ENCODE measurements at regions not wholly inside any gene's neighbourhood (a gene's known extent, or its start where the extent isn't known, plus 50 kb on each side); places are given as distances from the start of the nearest gene placed in this dataset.
"Not testable (repeated sequence)": the region's sequence is repeated elsewhere in the genome, so short reads cannot be mapped to it uniquely, and the experiment has no call there.

GRCh38 chr1:245000872-245001188, 136.5 kb upstream of the HNRNPU start:
- peaks cover 7% of the 10 kb centered on the region for H3K36me3 Mint-ChIP-seq (ENCODE audit: insufficient read depth)

GRCh38 chr1:244999644-245000043, 135.3 kb upstream of the HNRNPU start:
- not testable (repeated sequence) for DNase-seq (ENCODE audit: low spot score, unreplicated experiment); H3K4me3 Mint-ChIP-seq (ENCODE audit: low read depth); H3K27me3 Mint-ChIP-seq; H3K27ac Mint-ChIP-seq; H3K4me1 Mint-ChIP-seq (ENCODE audit: low read depth); H3K9me3 Mint-ChIP-seq (ENCODE audit: low read depth)
- H3K36me3 Mint-ChIP-seq (ENCODE audit: insufficient read depth): peaks cover 12% of the 10 kb centered on the region

More at GRCh38 chr1:245000872-245001188, 136.5 kb upstream of the HNRNPU start:
- TF ChIP-seq CTCF (IDR thresholded peaks at IDR 0.05; ENCODE audit: unreplicated experiment): no peak
- H3K27ac Mint-ChIP-seq: no peak overlapping the region
- H3K9me3 Mint-ChIP-seq (ENCODE audit: low read depth): no peaks in the 10 kb centered on the region
- H3K27me3 Mint-ChIP-seq: no peaks in the 10 kb centered on the region
- H3K4me3 Mint-ChIP-seq (ENCODE audit: low read depth): no peak overlapping the region
- DNase-seq (ENCODE audit: low spot score, unreplicated experiment): no peak
- H3K4me1 Mint-ChIP-seq (ENCODE audit: low read depth): peaks cover 3% of the 10 kb centered on the region

GRCh38 chr1:244998717-244999346, 134.5 kb upstream of the HNRNPU start:
- H3K27me3 Mint-ChIP-seq: no peaks in the 10 kb centered on the region
- TF ChIP-seq CTCF (IDR thresholded peaks at IDR 0.05; ENCODE audit: unreplicated experiment): no peak
- H3K4me3 Mint-ChIP-seq (ENCODE audit: low read depth): no peak overlapping the region
- no peak for DNase-seq (ENCODE audit: low spot score, unreplicated experiment)
- H3K36me3 Mint-ChIP-seq (ENCODE audit: insufficient read depth): peaks cover 12% of the 10 kb centered on the region
- peaks cover 3% of the 10 kb centered on the region for H3K4me1 Mint-ChIP-seq (ENCODE audit: low read depth)
- H3K27ac Mint-ChIP-seq: no peak overlapping the region
- H3K9me3 Mint-ChIP-seq (ENCODE audit: low read depth): no peaks in the 10 kb centered on the region

- Mint-ChIP-seq H3K36me3 (ENCODE audit: insufficient read depth) (peaks cover 14% of the 10 kb centered on the region), H3K4me1 (ENCODE audit: low read depth) (no peaks in the 10 kb centered on the region), H3K4me3 (ENCODE audit: low read depth) (no peak overlapping the region), H3K9me3 (ENCODE audit: low read depth) (no peaks in the 10 kb centered on the region), H3K27me3 (no peaks in the 10 kb centered on the region), H3K27ac (no peak overlapping the region)
- no peak for DNase-seq (ENCODE audit: low spot score, unreplicated experiment)
- no peak for TF ChIP-seq CTCF (IDR thresholded peaks at IDR 0.05; ENCODE audit: unreplicated experiment)
Measured at GRCh38 chr1:244995602-244996400, 131.5 kb upstream of the HNRNPU start.

DNA sequence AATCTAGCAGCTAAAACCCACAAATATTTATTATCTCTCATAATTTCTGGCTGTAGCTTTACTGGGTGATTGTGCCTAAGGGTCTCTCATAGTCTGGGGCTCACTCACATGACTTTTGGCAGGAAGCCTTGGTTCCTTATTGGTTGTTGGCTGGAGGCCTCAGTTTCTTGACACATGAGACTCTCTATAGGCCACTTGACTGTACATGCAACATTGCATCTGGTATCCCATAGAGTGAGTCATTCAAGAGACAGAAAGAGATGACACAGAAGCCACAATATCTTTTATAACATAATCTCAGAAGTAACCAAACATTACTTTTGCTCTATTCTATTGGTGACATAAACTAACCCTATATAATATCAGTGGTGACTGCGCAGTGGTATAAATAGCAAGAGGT, 128.5 kb upstream of the HNRNPU start:
- Mint-ChIP-seq H3K9me3 (ENCODE audit: low read depth) (no peaks in the 10 kb centered on the region), H3K27me3 (no peaks in the 10 kb centered on the region), H3K36me3 (ENCODE audit: insufficient read depth) (peaks cover 19% of the 10 kb centered on the region), H3K27ac (no peak overlapping the region), H3K4me1 (ENCODE audit: low read depth) (no peaks in the 10 kb centered on the region), H3K4me3 (ENCODE audit: low read depth) (no peak overlapping the region)
- DNase-seq (ENCODE audit: low spot score, unreplicated experiment): no peak
- TF ChIP-seq CTCF (IDR thresholded peaks at IDR 0.05; ENCODE audit: unreplicated experiment): no peak

GRCh38 chr1:244989813-244990212, 125.5 kb upstream of the HNRNPU start:
- no peaks in the 10 kb centered on the region for H3K27me3 Mint-ChIP-seq
- H3K4me3 Mint-ChIP-seq (ENCODE audit: low read depth): no peak overlapping the region
- peaks cover 8% of the 10 kb centered on the region for H3K36me3 Mint-ChIP-seq (ENCODE audit: insufficient read depth)
- H3K9me3 Mint-ChIP-seq (ENCODE audit: low read depth): no peaks in the 10 kb centered on the region
- H3K4me1 Mint-ChIP-seq (ENCODE audit: low read depth): no peaks in the 10 kb centered on the region
- no peak for DNase-seq (ENCODE audit: low spot score, unreplicated experiment)
- H3K27ac Mint-ChIP-seq: no peak overlapping the region
- no peak for TF ChIP-seq CTCF (IDR thresholded peaks at IDR 0.05; ENCODE audit: unreplicated experiment)

Measured in progenitor cell of endocrine pancreas (in vitro differentiated cells).